Liver (tissue), 8 donors: ENCODE measurements at regions not wholly inside any gene's neighbourhood (a gene's known extent, or its start where the extent isn't known, plus 50 kb on each side); places are given as distances from the start of the nearest gene placed in this dataset.

Experiments used
- DNase-seq: peaks from one replicate; pipeline ENCODE4 v3.0.0-alpha.2; 2017; ENCODE audit warnings: low spot score
- H3K27ac ChIP-seq, 2 donors: one replicate each; pipeline ENCODE4 v1.7.0; 2013; ENCODE audit warnings: inconsistent platforms in 2 of 2, low read length in 2 of 2, control low read depth in 1 of 2, low read depth in 1 of 2, mild to moderate bottlenecking in 1 of 2
- H3K27me3 ChIP-seq, 4 donors: one replicate each; pipeline versions ENCODE4 v1.6.1 to v1.7.0; 2013; ENCODE audit warnings: low read length in 3 of 4, inconsistent platforms in 1 of 4, mild to moderate bottlenecking in 1 of 4, moderate library complexity in 1 of 4; ENCODE audit not compliant: control insufficient read depth in 4 of 4, insufficient read depth in 4 of 4
- H3K36me3 ChIP-seq, 4 donors: one replicate each; pipeline versions ENCODE4 v1.6.1 to v1.7.0; 2013; ENCODE audit warnings: low read length in 3 of 4, mild to moderate bottlenecking in 3 of 4, low read depth in 1 of 4, moderate library complexity in 1 of 4; ENCODE audit not compliant: control insufficient read depth in 4 of 4, insufficient read depth in 3 of 4
- H3K4me1 ChIP-seq, 4 donors: one replicate each; pipeline versions ENCODE4 v1.6.1 to v1.7.0; 2013; ENCODE audit warnings: low read length in 3 of 4, mild to moderate bottlenecking in 3 of 4, moderate library complexity in 1 of 4; ENCODE audit not compliant: control insufficient read depth in 4 of 4, insufficient read depth in 4 of 4
- H3K4me3 ChIP-seq, 3 donors: one replicate each; pipeline versions ENCODE4 v1.6.1 to v1.7.0; 2013; ENCODE audit warnings: low read length in 3 of 3, control low read depth in 1 of 3, low read depth in 1 of 3, mild to moderate bottlenecking in 1 of 3
- H3K9ac ChIP-seq, 2 donors: one replicate each; pipeline ENCODE4 v1.7.0; 2013; ENCODE audit warnings: low read length in 2 of 2, mild to moderate bottlenecking in 2 of 2, moderate library complexity in 2 of 2, control low read depth in 1 of 2, low read depth in 1 of 2
- H3K9me3 ChIP-seq, 4 donors: one replicate each; pipeline versions ENCODE4 v1.6.1 to v1.7.0; 2013; ENCODE audit warnings: low read length in 3 of 4; ENCODE audit not compliant: control insufficient read depth in 4 of 4
- ATF3 ChIP-seq: IDR thresholded peaks from 2 replicates; pipeline ENCODE4 v1.6.1; 2016; ENCODE audit warnings: antibody characterized with exemption
- CTCF ChIP-seq: fragments of 150-350 bp; IDR thresholded peaks from 2 replicates; pipeline ENCODE4 v1.5.1; 2017; ENCODE audit warnings: improper control_type of control experiment, low read depth, low read length; ENCODE audit not compliant: missing input control
- FOXA2 ChIP-seq: IDR thresholded peaks from 2 replicates; pipeline ENCODE4 v1.6.1; 2016; ENCODE audit warnings: antibody characterized with exemption
- GABPA ChIP-seq, 2 donors: IDR thresholded peaks in 1 of 2; conservative IDR thresholded peaks in 1 of 2; 2 replicates each; pipeline ENCODE4 v1.6.1; 2016; ENCODE audit warnings: antibody characterized with exemption in 2 of 2, mild to moderate bottlenecking in 1 of 2, moderate library complexity in 1 of 2
- HNF4A ChIP-seq, 2 donors: conservative IDR thresholded peaks; 2 replicates each; pipeline ENCODE4 v1.6.1; 2016; ENCODE audit warnings: antibody characterized with exemption in 2 of 2, mild to moderate bottlenecking in 2 of 2
- MAX ChIP-seq: IDR thresholded peaks from 2 replicates; pipeline ENCODE4 v1.6.1; 2016; ENCODE audit warnings: antibody characterized with exemption
- NR2F2 ChIP-seq: IDR thresholded peaks from 2 replicates; pipeline ENCODE4 v1.6.1; 2016; ENCODE audit warnings: antibody characterized with exemption
- RXRA ChIP-seq, 2 donors: IDR thresholded peaks; 2 replicates each; pipeline ENCODE4 v1.6.1; 2017 to 2018; ENCODE audit warnings: antibody characterized with exemption in 2 of 2, mild to moderate bottlenecking in 1 of 2
- SP1 ChIP-seq: IDR thresholded peaks from 2 replicates; pipeline ENCODE4 v1.6.1; 2018; ENCODE audit warnings: antibody characterized with exemption, mild to moderate bottlenecking
- YY1 ChIP-seq: IDR thresholded peaks from 2 replicates; pipeline ENCODE4 v1.6.1; 2016; ENCODE audit warnings: antibody characterized with exemption, mild to moderate bottlenecking
- ZBTB33 ChIP-seq: IDR thresholded peaks from 2 replicates; pipeline ENCODE4 v1.6.1; 2016; ENCODE audit warnings: antibody characterized with exemption
- WGBS: extraction: QIAGEN DNeasy Blood & Tissue Kit; methylation state at CpG from one replicate; pipeline ENCODE4 v1.1.7; 2013; 5-methylcytosine and 5-hydroxymethylcytosine counted together
- donor health status: healthy.
- donor health status: healthy.
- donor health status: healthy.
- donor health status: healthy.
- donor health status: healthy.

- TF ChIP-seq ATF3 (no peak), GABPA (IDR thresholded peaks at IDR 0.05 in 1 of 2, conservative IDR thresholded peaks at IDR 0.05 in 1 of 2) (no peak), SP1 (no peak), NR2F2 (no peak)
Observed at GRCh38 chr3:77814845-77815244, 774.9 kb downstream of the ROBO2 start (continued).

- no peak for DNase-seq
- H3K9me3 ChIP-seq: no peaks in the 10 kb centered on the region
- H3K9ac ChIP-seq: no peak overlapping the region
- no peak for TF ChIP-seq FOXA2
- TF ChIP-seq CTCF: no peak
- no peak for TF ChIP-seq GABPA (IDR thresholded peaks at IDR 0.05 in 1 of 2, conservative IDR thresholded peaks at IDR 0.05 in 1 of 2)
- no peak for TF ChIP-seq SP1
- TF ChIP-seq RXRA (IDR thresholded peaks at IDR 0.05): no peak
- no peak for TF ChIP-seq ZBTB33
- TF ChIP-seq YY1: no peak
- no peak for TF ChIP-seq HNF4A (conservative IDR thresholded peaks at IDR 0.05)
- no peak for TF ChIP-seq MAX
- TF ChIP-seq ATF3: no peak
- H3K27me3 ChIP-seq: no peaks in the 10 kb centered on the region
- H3K27ac ChIP-seq: no peak overlapping the region
- H3K36me3 ChIP-seq: no peaks in the 10 kb centered on the region
- no peak overlapping the region for H3K4me3 ChIP-seq
- H3K4me1 ChIP-seq: no peaks in the 10 kb centered on the region
- WGBS: 77% methylated on average over 2 of the region's 2 CpGs
Observed at GRCh38 chr3:77815467-77815866, 775.6 kb downstream of the ROBO2 start.

GRCh38 chr3:77816366-77816765 is 776.5 kb downstream of the ROBO2 start:
- no peak for DNase-seq
- TF ChIP-seq MAX: no peak
- TF ChIP-seq RXRA (IDR thresholded peaks at IDR 0.05): no peak
- no peak for TF ChIP-seq SP1
- Histone ChIP-seq H3K27ac (no peak overlapping the region), H3K9ac (no peak overlapping the region), H3K27me3 (no peaks in the 10 kb centered on the region), H3K4me3 (no peak overlapping the region), H3K9me3 (no peaks in the 10 kb centered on the region), H3K36me3 (no peaks in the 10 kb centered on the region), H3K4me1 (no peaks in the 10 kb centered on the region)
- 76% methylated on average over 7 of the region's 7 CpGs for WGBS
